ENCODE measurements at regions not wholly inside any gene's neighbourhood (a gene's known extent, or its start where the extent isn't known, plus 50 kb on each side); places are given as distances from the start of the nearest gene placed in this dataset.

GRCh38 chr10:109029870-109030269 lies 893.4 kb downstream of the XPNPEP1 start:
- WGBS, 2 donors: 74% methylated on average over 4 of the region's 4 CpGs
- TF ChIP-seq CTCF (IDR thresholded peaks at IDR 0.05) (no peak), POLR2AphosphoS5 (IDR thresholded peaks at IDR 0.05) (no peak), POLR2A (IDR thresholded peaks at IDR 0.05) (no peak), EP300 (IDR thresholded peaks at IDR 0.05) (no peak)
- Histone ChIP-seq H3K27ac (no peak overlapping the region), H3K4me1 (no peaks in the 10 kb centered on the region), H3K36me3 (no peaks in the 10 kb centered on the region), H3K4me3 (no peak overlapping the region), H3K9me3 (no peaks in the 10 kb centered on the region), H3K27me3 (no peaks in the 10 kb centered on the region)
- no peak for ATAC-seq (ENCODE audit: low FRiP score in 2 of 2)
- DNase-seq: no peak

GRCh38 chr10:109027534-109028185 lies 895.7 kb downstream of the XPNPEP1 start:
- H3K4me1 ChIP-seq: no peaks in the 10 kb centered on the region
- H3K4me3 ChIP-seq: no peak overlapping the region
- no peak for DNase-seq
- TF ChIP-seq POLR2A (IDR thresholded peaks at IDR 0.05) (no peak), CTCF (IDR thresholded peaks at IDR 0.05) (no peak), POLR2AphosphoS5 (IDR thresholded peaks at IDR 0.05) (no peak), EP300 (IDR thresholded peaks at IDR 0.05) (no peak)
- no peaks in the 10 kb centered on the region for H3K9me3 ChIP-seq
- no peak for ATAC-seq (ENCODE audit: low FRiP score in 2 of 2)
- no peaks in the 10 kb centered on the region for H3K36me3 ChIP-seq
- no peaks in the 10 kb centered on the region for H3K27me3 ChIP-seq
- no peak overlapping the region for H3K27ac ChIP-seq
- 83 to 84% methylated on average over 1 of the region's 1 CpG for WGBS, 2 donors

- DNase-seq: no peak
- no peak overlapping the region for H3K4me3 ChIP-seq
- no peaks in the 10 kb centered on the region for H3K4me1 ChIP-seq
- ATAC-seq (ENCODE audit: low FRiP score in 2 of 2): no peak
- no peak overlapping the region for H3K27ac ChIP-seq
- TF ChIP-seq EP300 (IDR thresholded peaks at IDR 0.05) (no peak), CTCF (IDR thresholded peaks at IDR 0.05) (no peak), POLR2AphosphoS5 (IDR thresholded peaks at IDR 0.05) (no peak), POLR2A (IDR thresholded peaks at IDR 0.05) (no peak)
- no peaks in the 10 kb centered on the region for H3K27me3 ChIP-seq
- no peaks in the 10 kb centered on the region for H3K36me3 ChIP-seq
- H3K9me3 ChIP-seq: no peaks in the 10 kb centered on the region
Observed at GRCh38 chr10:109025172-109025571, 898.1 kb downstream of the XPNPEP1 start.

- 72 to 85% methylated on average over 1 of the region's 1 CpG for WGBS, 2 donors
- no peak for DNase-seq
- Histone ChIP-seq H3K36me3 (no peaks in the 10 kb centered on the region), H3K27ac (no peak overlapping the region), H3K4me3 (no peak overlapping the region), H3K4me1 (no peaks in the 10 kb centered on the region), H3K9me3 (no peaks in the 10 kb centered on the region), H3K27me3 (no peaks in the 10 kb centered on the region)
- ATAC-seq (ENCODE audit: low FRiP score in 2 of 2): no peak
- TF ChIP-seq CTCF (IDR thresholded peaks at IDR 0.05) (no peak), POLR2A (IDR thresholded peaks at IDR 0.05) (no peak), POLR2AphosphoS5 (IDR thresholded peaks at IDR 0.05) (no peak), EP300 (IDR thresholded peaks at IDR 0.05) (no peak)
Observed at GRCh38 chr10:109022417-109023049, 900.8 kb downstream of the XPNPEP1 start.

DNA sequence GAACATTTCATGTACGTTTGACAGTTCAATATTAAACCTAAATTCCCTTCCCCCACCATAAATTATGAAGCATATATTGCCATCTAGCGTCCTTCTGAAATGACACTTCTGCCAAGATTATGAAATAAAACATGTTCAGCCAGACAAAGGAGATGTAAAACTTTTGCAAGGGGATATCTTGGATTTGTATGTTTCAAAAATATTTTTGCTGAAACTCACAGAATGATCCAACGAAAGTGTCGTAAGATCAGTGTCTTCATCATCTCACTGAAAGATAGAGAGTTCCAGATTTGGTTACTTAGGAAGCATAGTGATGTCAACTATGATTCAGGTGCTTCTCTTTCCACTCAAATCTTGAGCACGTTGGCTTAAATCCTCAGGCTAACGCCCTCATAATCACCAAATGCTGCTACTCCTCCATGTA lies 904.3 kb downstream of the XPNPEP1 start:
- TF ChIP-seq EP300 (IDR thresholded peaks at IDR 0.05) (no peak), CTCF (IDR thresholded peaks at IDR 0.05) (no peak), POLR2A (IDR thresholded peaks at IDR 0.05) (no peak), POLR2AphosphoS5 (IDR thresholded peaks at IDR 0.05) (no peak)
- Histone ChIP-seq H3K27me3 (no peaks in the 10 kb centered on the region), H3K4me3 (no peak overlapping the region), H3K27ac (no peak overlapping the region), H3K9me3 (no peaks in the 10 kb centered on the region), H3K4me1 (no peaks in the 10 kb centered on the region), H3K36me3 (no peaks in the 10 kb centered on the region)
- 60 to 68% methylated on average over 6 of the region's 6 CpGs for WGBS, 2 donors
- DNase-seq: no peak
- no peak for ATAC-seq (ENCODE audit: low FRiP score in 2 of 2)

Data from upper lobe of left lung (tissue), 6 donors.